ENCODE measurements at regions not wholly inside any gene's neighbourhood (a gene's known extent, or its start where the extent isn't known, plus 50 kb on each side); places are given as distances from the start of the nearest gene placed in this dataset.
"Not testable (repeated sequence)": the region's sequence is repeated elsewhere in the genome, so short reads cannot be mapped to it uniquely, and the experiment has no call there.

DNA sequence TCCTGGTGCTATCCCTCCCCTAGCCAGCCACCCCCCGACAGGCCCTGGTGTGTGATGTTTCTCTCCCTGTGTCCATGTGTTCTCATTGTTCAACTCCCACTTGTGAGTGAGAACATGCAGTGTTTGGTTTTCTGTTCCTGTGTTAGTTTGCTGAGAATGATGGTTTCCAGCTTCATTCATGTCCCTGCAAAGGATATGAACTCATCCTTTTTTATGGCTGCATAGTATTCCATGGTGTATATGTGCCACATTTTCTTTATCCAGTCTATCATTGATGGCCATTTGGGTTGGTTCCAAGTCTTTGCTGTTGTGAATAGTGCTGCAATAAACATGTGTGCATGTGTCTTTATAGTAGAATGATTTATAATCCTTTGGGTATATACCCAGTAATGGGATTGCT, 122.1 kb downstream of the LEPR start:
- H3K27me3 ChIP-seq (ENCODE audit: control insufficient read depth in 2 of 2, insufficient read depth in 2 of 2, low read length in 2 of 2); H3K4me3 ChIP-seq (ENCODE audit: low read length in 2 of 2); H3K9me3 ChIP-seq (ENCODE audit: control insufficient read depth in 2 of 2, low read length in 2 of 2); H3K9ac ChIP-seq (ENCODE audit: low read depth in 1 of 2, low read length in 2 of 2); H3K4me1 ChIP-seq (ENCODE audit: control insufficient read depth in 2 of 2, insufficient read depth in 2 of 2, low read length in 2 of 2); H3K36me3 ChIP-seq (ENCODE audit: control insufficient read depth in 2 of 2, insufficient read depth in 2 of 2, low read length in 2 of 2); H3K27ac ChIP-seq (ENCODE audit: low read depth in 2 of 2, low read length in 2 of 2): not testable (repeated sequence)

DNA sequence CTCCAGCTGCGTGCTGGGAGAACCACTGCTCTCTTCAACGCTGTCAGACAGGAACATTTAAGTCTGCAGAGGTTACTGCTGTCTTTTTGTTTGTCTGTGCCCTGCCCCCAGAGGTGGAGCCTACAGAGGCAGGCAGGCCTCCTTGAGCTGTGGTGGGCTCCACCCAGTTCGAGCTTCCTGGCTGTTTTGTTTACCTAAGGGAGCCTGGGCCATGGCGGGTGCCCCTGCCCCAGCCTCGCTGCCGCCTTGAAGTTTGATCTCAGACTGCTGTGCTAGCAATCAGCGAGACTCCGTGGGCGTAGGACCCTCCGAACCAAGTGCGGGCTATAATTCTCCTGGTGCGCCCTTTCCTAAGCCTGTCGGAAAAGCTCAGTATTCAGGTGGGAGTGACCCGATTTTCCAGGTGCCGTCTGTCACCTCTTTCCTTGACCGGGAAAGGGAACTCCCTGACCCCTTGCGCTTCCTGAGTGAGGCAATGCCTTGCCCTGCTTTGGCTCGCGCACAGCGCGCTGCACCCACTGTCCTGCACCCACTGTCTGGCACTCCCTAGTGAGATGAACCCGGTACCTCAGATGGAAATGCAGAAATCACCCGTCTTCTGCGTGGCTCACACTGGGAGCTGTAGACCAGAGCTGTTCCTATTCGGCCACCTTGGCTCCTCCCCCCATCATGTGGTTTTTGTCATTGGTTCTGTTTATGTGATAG, 130.0 kb downstream of the LEPR start:
- H3K27ac ChIP-seq (ENCODE audit: low read depth in 2 of 2, low read length in 2 of 2); H3K9me3 ChIP-seq (ENCODE audit: control insufficient read depth in 2 of 2, low read length in 2 of 2); H3K9ac ChIP-seq (ENCODE audit: low read depth in 1 of 2, low read length in 2 of 2); H3K27me3 ChIP-seq (ENCODE audit: control insufficient read depth in 2 of 2, insufficient read depth in 2 of 2, low read length in 2 of 2); H3K4me1 ChIP-seq (ENCODE audit: control insufficient read depth in 2 of 2, insufficient read depth in 2 of 2, low read length in 2 of 2); H3K4me3 ChIP-seq (ENCODE audit: low read length in 2 of 2); H3K36me3 ChIP-seq (ENCODE audit: control insufficient read depth in 2 of 2, insufficient read depth in 2 of 2, low read length in 2 of 2): not testable (repeated sequence)

DNA sequence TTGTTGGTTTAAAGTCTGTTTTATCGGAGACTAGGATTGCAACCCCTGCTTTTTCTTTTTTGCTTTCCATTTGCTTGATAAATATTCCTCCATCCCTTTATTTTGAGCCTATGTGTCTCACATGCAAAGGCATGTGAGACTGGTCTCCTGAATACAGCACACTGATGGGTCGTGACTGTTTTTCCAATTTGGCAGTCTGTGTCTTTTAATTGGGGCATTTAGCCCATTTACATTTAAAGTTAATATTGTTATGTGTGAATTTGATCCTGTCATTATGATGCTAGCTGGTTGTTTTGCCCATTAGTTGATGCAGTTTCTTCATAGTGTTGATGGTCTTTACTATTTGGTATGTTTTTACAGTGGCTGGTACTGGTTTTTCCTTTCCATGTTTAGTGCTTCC, 132.0 kb downstream of the LEPR start:
- not testable (repeated sequence) for H3K4me3 ChIP-seq (ENCODE audit: low read length in 2 of 2); H3K27me3 ChIP-seq (ENCODE audit: control insufficient read depth in 2 of 2, insufficient read depth in 2 of 2, low read length in 2 of 2); H3K27ac ChIP-seq (ENCODE audit: low read depth in 2 of 2, low read length in 2 of 2); H3K9me3 ChIP-seq (ENCODE audit: control insufficient read depth in 2 of 2, low read length in 2 of 2); H3K4me1 ChIP-seq (ENCODE audit: control insufficient read depth in 2 of 2, insufficient read depth in 2 of 2, low read length in 2 of 2); H3K36me3 ChIP-seq (ENCODE audit: control insufficient read depth in 2 of 2, insufficient read depth in 2 of 2, low read length in 2 of 2); H3K9ac ChIP-seq (ENCODE audit: low read depth in 1 of 2, low read length in 2 of 2)

DNA sequence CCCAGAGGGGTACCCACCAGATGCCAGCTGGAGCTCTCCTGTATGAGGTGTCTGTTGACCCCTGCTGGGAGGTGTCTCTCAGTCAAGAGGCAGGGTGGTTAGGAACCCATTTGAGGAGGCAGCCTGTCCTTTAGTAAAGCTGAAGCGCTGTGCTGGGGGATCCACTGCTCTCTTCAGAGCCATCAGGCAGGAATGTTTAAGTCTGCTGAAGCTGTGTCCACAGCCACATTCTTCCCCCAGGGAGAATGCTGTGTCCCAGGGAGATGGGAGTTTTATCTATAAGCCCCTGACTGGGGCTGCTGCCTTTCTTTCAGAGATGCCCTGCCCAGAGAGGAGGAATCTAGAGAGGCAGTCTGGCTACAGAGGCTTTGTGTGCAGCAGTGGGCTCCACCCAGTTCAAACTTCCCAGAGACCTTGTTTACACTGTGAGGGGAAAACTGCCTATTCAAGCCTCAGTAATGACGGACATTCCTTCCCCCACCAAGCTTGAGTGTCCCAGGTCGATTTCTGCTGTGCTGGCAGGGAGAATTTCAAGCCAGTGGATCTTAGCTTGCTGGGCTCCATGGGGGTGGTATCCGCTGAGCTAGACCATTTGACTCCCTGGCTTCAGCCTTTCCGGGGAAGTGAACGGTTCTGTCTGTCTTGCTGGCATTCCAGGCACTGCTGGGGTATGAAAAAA, 133.8 kb downstream of the LEPR start:
- not testable (repeated sequence) for H3K27me3 ChIP-seq (ENCODE audit: control insufficient read depth in 2 of 2, insufficient read depth in 2 of 2, low read length in 2 of 2); H3K9me3 ChIP-seq (ENCODE audit: control insufficient read depth in 2 of 2, low read length in 2 of 2); H3K9ac ChIP-seq (ENCODE audit: low read depth in 1 of 2, low read length in 2 of 2); H3K4me3 ChIP-seq (ENCODE audit: low read length in 2 of 2); H3K36me3 ChIP-seq (ENCODE audit: control insufficient read depth in 2 of 2, insufficient read depth in 2 of 2, low read length in 2 of 2); H3K4me1 ChIP-seq (ENCODE audit: control insufficient read depth in 2 of 2, insufficient read depth in 2 of 2, low read length in 2 of 2); H3K27ac ChIP-seq (ENCODE audit: low read depth in 2 of 2, low read length in 2 of 2)

DNA sequence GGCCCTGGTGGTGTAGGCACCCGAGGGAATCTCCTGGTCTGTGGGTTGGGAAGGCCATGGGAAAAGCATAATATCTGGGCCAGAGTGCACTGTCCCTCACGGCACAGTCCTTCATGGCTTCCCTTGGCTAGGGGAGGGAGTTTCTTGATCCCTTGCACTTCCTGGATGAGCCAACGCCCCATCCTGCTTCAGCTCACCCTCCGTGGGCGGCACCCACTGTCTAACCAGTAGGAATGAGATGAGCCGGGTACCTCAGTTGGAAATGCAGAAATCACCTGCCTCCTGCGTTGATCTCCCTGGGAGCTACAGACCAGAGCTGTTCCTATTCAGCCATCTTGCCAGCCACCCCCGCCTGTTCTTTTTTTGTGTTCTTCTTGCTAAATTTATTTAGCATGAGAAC, 134.4 kb downstream of the LEPR start:
- H3K36me3 ChIP-seq (ENCODE audit: control insufficient read depth in 2 of 2, insufficient read depth in 2 of 2, low read length in 2 of 2) = no peaks in the 10 kb centered on the region
- H3K9ac ChIP-seq (ENCODE audit: low read depth in 1 of 2, low read length in 2 of 2) = no peak overlapping the region
- H3K9me3 ChIP-seq (ENCODE audit: control insufficient read depth in 2 of 2, low read length in 2 of 2) = no peaks in the 10 kb centered on the region
- H3K27me3 ChIP-seq (ENCODE audit: control insufficient read depth in 2 of 2, insufficient read depth in 2 of 2, low read length in 2 of 2) = no peaks in the 10 kb centered on the region
- no peak overlapping the region for H3K4me3 ChIP-seq (ENCODE audit: low read length in 2 of 2)
- no peaks in the 10 kb centered on the region for H3K4me1 ChIP-seq (ENCODE audit: control insufficient read depth in 2 of 2, insufficient read depth in 2 of 2, low read length in 2 of 2)
- no peak overlapping the region for H3K27ac ChIP-seq (ENCODE audit: low read depth in 2 of 2, low read length in 2 of 2)

DNA sequence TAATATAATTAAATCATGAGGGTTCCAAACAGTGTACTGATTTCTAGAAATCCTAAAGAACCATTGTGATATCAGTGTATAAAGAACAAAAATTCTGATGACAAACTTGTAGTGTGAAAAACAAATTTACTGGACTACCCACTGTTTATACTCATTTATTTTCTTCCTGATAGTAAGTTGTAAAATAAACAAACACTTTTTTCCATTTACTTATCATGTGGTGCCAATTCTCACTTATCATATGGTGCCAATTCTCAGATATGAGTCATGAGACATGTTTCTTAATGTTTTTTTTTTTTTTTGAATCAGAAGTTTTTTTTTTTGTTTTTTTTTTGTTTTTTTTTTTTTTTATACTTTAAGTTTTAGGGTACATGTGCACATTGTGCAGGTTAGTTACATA, 137.7 kb downstream of the LEPR start:
- H3K27me3 ChIP-seq (ENCODE audit: control insufficient read depth in 2 of 2, insufficient read depth in 2 of 2, low read length in 2 of 2) = no peaks in the 10 kb centered on the region
- no peaks in the 10 kb centered on the region for H3K4me1 ChIP-seq (ENCODE audit: control insufficient read depth in 2 of 2, insufficient read depth in 2 of 2, low read length in 2 of 2)
- H3K9ac ChIP-seq (ENCODE audit: low read depth in 1 of 2, low read length in 2 of 2) = no peak overlapping the region
- no peaks in the 10 kb centered on the region for H3K9me3 ChIP-seq (ENCODE audit: control insufficient read depth in 2 of 2, low read length in 2 of 2)
- H3K4me3 ChIP-seq (ENCODE audit: low read length in 2 of 2) = no peak overlapping the region
- no peak overlapping the region for H3K27ac ChIP-seq (ENCODE audit: low read depth in 2 of 2, low read length in 2 of 2)
- no peaks in the 10 kb centered on the region for H3K36me3 ChIP-seq (ENCODE audit: control insufficient read depth in 2 of 2, insufficient read depth in 2 of 2, low read length in 2 of 2)

DNA sequence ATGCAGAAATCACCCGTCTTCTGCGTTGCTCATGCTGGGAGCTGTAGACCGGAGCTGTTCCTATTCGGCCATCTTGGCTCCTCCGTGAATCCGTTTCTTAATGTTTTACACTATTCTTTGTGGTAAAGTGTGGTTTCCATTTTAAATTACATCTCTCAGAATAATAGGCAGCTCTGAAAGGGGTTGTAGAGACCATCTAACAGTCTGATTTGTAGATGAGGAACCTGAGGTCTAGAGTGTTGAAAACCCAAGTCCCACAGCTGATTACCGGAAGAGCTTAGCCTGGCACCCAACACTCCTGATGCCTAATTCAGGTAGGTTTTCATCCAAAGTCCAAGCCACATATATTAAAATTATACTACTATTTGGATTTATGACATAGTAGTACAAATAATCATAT, 144.0 kb downstream of the LEPR start:
- H3K36me3 ChIP-seq (ENCODE audit: control insufficient read depth in 2 of 2, insufficient read depth in 2 of 2, low read length in 2 of 2) = no peaks in the 10 kb centered on the region
- H3K9me3 ChIP-seq (ENCODE audit: control insufficient read depth in 2 of 2, low read length in 2 of 2) = no peaks in the 10 kb centered on the region
- no peaks in the 10 kb centered on the region for H3K4me1 ChIP-seq (ENCODE audit: control insufficient read depth in 2 of 2, insufficient read depth in 2 of 2, low read length in 2 of 2)
- H3K27ac ChIP-seq (ENCODE audit: low read depth in 2 of 2, low read length in 2 of 2) = no peak overlapping the region
- no peak overlapping the region for H3K4me3 ChIP-seq (ENCODE audit: low read length in 2 of 2)
- no peak overlapping the region for H3K9ac ChIP-seq (ENCODE audit: low read depth in 1 of 2, low read length in 2 of 2)
- H3K27me3 ChIP-seq (ENCODE audit: control insufficient read depth in 2 of 2, insufficient read depth in 2 of 2, low read length in 2 of 2) = no peaks in the 10 kb centered on the region

DNA sequence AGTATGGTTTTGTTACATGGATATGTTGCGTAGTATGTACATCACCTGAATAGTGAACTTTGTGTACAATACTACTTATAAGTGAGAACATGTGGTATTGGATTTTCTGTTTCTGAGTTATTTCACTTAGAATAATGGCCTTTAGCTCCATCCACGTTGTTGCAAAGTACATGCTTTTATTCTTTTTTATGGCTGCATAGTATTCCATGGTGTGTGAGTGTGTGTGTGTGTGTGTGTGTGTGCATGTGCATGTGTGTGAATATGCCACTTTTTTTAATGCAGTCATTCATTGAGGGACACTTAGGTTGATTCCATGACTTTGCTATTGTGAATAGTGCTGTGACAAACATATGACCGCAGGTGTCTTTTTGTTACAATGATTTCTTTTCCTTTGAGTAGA, 147.8 kb downstream of the LEPR start:
- Histone ChIP-seq H3K36me3 (ENCODE audit: control insufficient read depth in 2 of 2, insufficient read depth in 2 of 2, low read length in 2 of 2) (no peaks in the 10 kb centered on the region), H3K4me1 (ENCODE audit: control insufficient read depth in 2 of 2, insufficient read depth in 2 of 2, low read length in 2 of 2) (no peaks in the 10 kb centered on the region), H3K4me3 (ENCODE audit: low read length in 2 of 2) (no peak overlapping the region), H3K27ac (ENCODE audit: low read depth in 2 of 2, low read length in 2 of 2) (no peak overlapping the region), H3K9me3 (ENCODE audit: control insufficient read depth in 2 of 2, low read length in 2 of 2) (no peaks in the 10 kb centered on the region), H3K27me3 (ENCODE audit: control insufficient read depth in 2 of 2, insufficient read depth in 2 of 2, low read length in 2 of 2) (no peaks in the 10 kb centered on the region), H3K9ac (ENCODE audit: low read depth in 1 of 2, low read length in 2 of 2) (no peak overlapping the region)

DNA sequence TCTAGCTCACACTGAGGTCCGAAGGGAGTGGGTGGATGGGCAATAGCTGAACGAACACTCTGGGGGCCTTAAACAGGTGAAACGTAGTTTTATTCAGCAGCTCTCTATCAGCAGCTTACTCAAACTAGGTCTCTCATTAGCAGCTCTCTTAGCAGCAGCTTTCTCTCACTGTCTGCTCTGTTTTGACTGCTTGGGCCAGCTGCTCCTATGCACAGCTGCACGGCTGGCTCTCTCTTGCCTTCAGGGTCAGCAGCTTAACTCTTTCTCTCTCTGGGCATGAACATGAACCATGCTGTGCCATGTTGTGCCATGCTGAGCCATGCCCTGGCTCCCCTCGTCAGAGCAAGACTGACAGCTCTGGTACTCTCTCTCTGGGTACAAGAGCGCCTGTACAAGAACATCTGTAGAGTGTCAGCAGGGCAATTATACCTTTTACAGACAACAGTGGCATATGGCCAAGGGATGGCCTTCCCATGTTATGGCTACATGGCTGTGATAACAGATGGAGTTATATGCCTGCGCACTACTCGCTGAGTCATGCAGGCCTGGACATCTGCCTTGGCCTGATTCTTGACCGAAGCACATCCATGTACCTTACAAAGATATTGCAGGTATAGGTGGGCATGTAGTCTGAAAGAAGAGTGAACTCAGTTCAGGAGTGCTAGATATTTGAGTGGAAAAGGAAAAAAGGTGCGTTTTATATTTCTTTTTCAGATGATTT, 152.4 kb downstream of the LEPR start:
- H3K9me3 ChIP-seq (ENCODE audit: control insufficient read depth in 2 of 2, low read length in 2 of 2) = no peaks in the 10 kb centered on the region
- H3K4me3 ChIP-seq (ENCODE audit: low read length in 2 of 2) = no peak overlapping the region
- H3K27me3 ChIP-seq (ENCODE audit: control insufficient read depth in 2 of 2, insufficient read depth in 2 of 2, low read length in 2 of 2) = no peaks in the 10 kb centered on the region
- no peaks in the 10 kb centered on the region for H3K36me3 ChIP-seq (ENCODE audit: control insufficient read depth in 2 of 2, insufficient read depth in 2 of 2, low read length in 2 of 2)
- no peaks in the 10 kb centered on the region for H3K4me1 ChIP-seq (ENCODE audit: control insufficient read depth in 2 of 2, insufficient read depth in 2 of 2, low read length in 2 of 2)
- H3K27ac ChIP-seq (ENCODE audit: low read depth in 2 of 2, low read length in 2 of 2) = no peak overlapping the region
- H3K9ac ChIP-seq (ENCODE audit: low read depth in 1 of 2, low read length in 2 of 2) = no peak overlapping the region

DNA sequence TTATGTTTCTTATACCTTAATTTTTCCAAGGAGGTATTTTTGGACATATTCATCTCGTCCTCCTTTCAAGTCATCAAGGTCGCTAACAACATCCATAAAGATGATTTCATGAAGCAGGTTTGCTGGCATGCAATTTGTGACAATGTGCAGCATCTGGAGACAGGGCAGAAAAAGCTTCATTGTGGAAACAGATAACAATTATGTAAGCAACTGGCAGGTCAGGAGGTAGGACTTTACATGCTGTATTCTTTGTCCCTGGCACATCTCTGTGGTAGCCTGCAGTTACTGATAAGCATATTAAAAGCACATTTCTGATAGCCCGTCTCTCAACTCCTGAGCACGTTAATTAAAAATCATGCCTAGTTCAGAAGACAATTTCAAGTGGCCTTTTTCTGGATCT, 156.8 kb downstream of the LEPR start:
- H3K9me3 ChIP-seq (ENCODE audit: control insufficient read depth in 2 of 2, low read length in 2 of 2) = no peaks in the 10 kb centered on the region
- no peaks in the 10 kb centered on the region for H3K27me3 ChIP-seq (ENCODE audit: control insufficient read depth in 2 of 2, insufficient read depth in 2 of 2, low read length in 2 of 2)
- no peaks in the 10 kb centered on the region for H3K4me1 ChIP-seq (ENCODE audit: control insufficient read depth in 2 of 2, insufficient read depth in 2 of 2, low read length in 2 of 2)

More for the DNA sequence above, 156.8 kb downstream of the LEPR start:
- Histone ChIP-seq H3K36me3 (ENCODE audit: control insufficient read depth in 2 of 2, insufficient read depth in 2 of 2, low read length in 2 of 2) (no peaks in the 10 kb centered on the region), H3K4me3 (ENCODE audit: low read length in 2 of 2) (no peak overlapping the region), H3K27ac (ENCODE audit: low read depth in 2 of 2, low read length in 2 of 2) (no peak overlapping the region), H3K9ac (ENCODE audit: low read depth in 1 of 2, low read length in 2 of 2) (no peak overlapping the region)
